DND-41 (cell line): ENCODE measurements at regions not wholly inside any gene's neighbourhood (a gene's known extent, or its start where the extent isn't known, plus 50 kb on each side); places are given as distances from the start of the nearest gene placed in this dataset.

Experiments used
- ATAC-seq: fragments of 200-7000 bp; cut with Tn5 transposase; 3 replicates; pipeline ENCODE4 v1.9.1; 2021; ENCODE audit warnings: low read depth; ENCODE audit not compliant: insufficient read depth
- DNase-seq: peaks from one replicate; pipeline ENCODE4 v3.0.0-alpha.2; 2020
- H2AFZ ChIP-seq: 2 replicates; pipeline ENCODE4 v1.6.0; 2012; ENCODE audit warnings: low read depth, low read length
- H3K27ac ChIP-seq: 2 replicates; pipeline ENCODE4 v1.5.1; 2012; ENCODE audit warnings: low read length, inconsistent platforms
- H3K27me3 ChIP-seq: fragments of 200-600 bp; sonication (generic); 2 replicates; pipeline ENCODE4 v1.6.0; 2012; ENCODE audit warnings: low read length, mild to moderate bottlenecking, inconsistent platforms; ENCODE audit not compliant: insufficient read depth, poor library complexity
- H3K36me3 ChIP-seq: 2 replicates; pipeline ENCODE4 v1.5.1; 2012; ENCODE audit warnings: low read length, inconsistent platforms; ENCODE audit not compliant: insufficient read depth
- H3K4me1 ChIP-seq: 2 replicates; pipeline ENCODE4 v1.5.1; 2012; ENCODE audit warnings: mild to moderate bottlenecking, low read length; ENCODE audit not compliant: insufficient read depth
- H3K4me2 ChIP-seq: 2 replicates; pipeline ENCODE4 v1.6.0; 2012; ENCODE audit warnings: mild to moderate bottlenecking, moderate library complexity, low read length, inconsistent platforms; ENCODE audit not compliant: insufficient read depth
- H3K4me3 ChIP-seq, 2 experiments: fragments of 200-600 bp in 1 of 2; shearing (Covaris generic) in 1 of 2; 2 replicates each; pipeline ENCODE4 v1.5.1; 2012 to 2016; ENCODE audit warnings: inconsistent platforms in 2 of 2, low read length in 2 of 2, mild to moderate bottlenecking in 2 of 2, low read depth in 1 of 2, moderate library complexity in 1 of 2
- H3K79me2 ChIP-seq: 2 replicates; pipeline ENCODE4 v1.6.0; 2012; ENCODE audit warnings: low read length, inconsistent platforms; ENCODE audit not compliant: insufficient read depth
- H3K9ac ChIP-seq: 2 replicates; pipeline ENCODE4 v1.6.0; 2012; ENCODE audit warnings: low read depth, mild to moderate bottlenecking, inconsistent platforms, low read length, moderate library complexity
- H3K9me3 ChIP-seq: 2 replicates; pipeline ENCODE4 v1.5.1; 2012; ENCODE audit warnings: low read length, moderate library complexity, mild to moderate bottlenecking, inconsistent platforms; ENCODE audit not compliant: insufficient read depth, severe bottlenecking
- H4K20me1 ChIP-seq: 2 replicates; pipeline ENCODE4 v1.6.0; 2012; ENCODE audit warnings: low read length; ENCODE audit not compliant: insufficient read depth
- CTCF ChIP-seq: IDR thresholded peaks from 2 replicates; pipeline ENCODE4 v1.5.1; 2012; ENCODE audit warnings: borderline replicate concordance, low read length, moderate library complexity, mild to moderate bottlenecking; ENCODE audit not compliant: poor library complexity, severe bottlenecking; ENCODE audit errors: extremely low read depth
- EZH2 ChIP-seq: IDR thresholded peaks from 3 replicates; pipeline ENCODE4 v1.6.1; 2012; ENCODE audit warnings: borderline replicate concordance, low read depth, mild to moderate bottlenecking, moderate library complexity, low read length, inconsistent platforms; ENCODE audit not compliant: severe bottlenecking

- Histone ChIP-seq H3K4me3 (no peak overlapping the region), H3K79me2 (no peaks in the 10 kb centered on the region), H3K9ac (no peak overlapping the region), H3K4me1 (no peaks in the 10 kb centered on the region), H3K4me2 (no peak overlapping the region), H3K27ac (no peak overlapping the region), H2AFZ (no peak overlapping the region), H3K9me3 (no peaks in the 10 kb centered on the region), H3K27me3 (no peaks in the 10 kb centered on the region), H4K20me1 (no peaks in the 10 kb centered on the region), H3K36me3 (no peaks in the 10 kb centered on the region)
- DNase-seq (no peak), ATAC-seq (no peak)
- TF ChIP-seq CTCF (no peak), EZH2 (no peak)
Measured at GRCh38 chr1:59055908-59056719, 240.8 kb upstream of the FGGY start.

- Histone ChIP-seq H4K20me1 (no peaks in the 10 kb centered on the region), H3K9me3 (no peaks in the 10 kb centered on the region), H3K9ac (no peak overlapping the region), H3K4me1 (peaks cover 4% of the 10 kb centered on the region; the same call in 1 of the 2 replicates), H3K4me2 (no peak overlapping the region), H3K27me3 (no peaks in the 10 kb centered on the region), H2AFZ (no peak overlapping the region), H3K79me2 (no peaks in the 10 kb centered on the region), H3K27ac (no peak overlapping the region), H3K4me3 (no peak overlapping the region), H3K36me3 (no peaks in the 10 kb centered on the region)
- DNase-seq (no peak), ATAC-seq (peak; percentile 9; the same call in 1 of the 3 replicates)
- TF ChIP-seq CTCF (no peak), EZH2 (no peak)
Measured at GRCh38 chr1:59057211-59057694, 239.6 kb upstream of the FGGY start.

GRCh38 chr1:59057796-59058195 lies 239.1 kb upstream of the FGGY start:
- ATAC-seq: no peak
- Histone ChIP-seq H3K79me2 (no peaks in the 10 kb centered on the region), H3K36me3 (no peaks in the 10 kb centered on the region), H3K27ac (no peak overlapping the region), H3K9me3 (no peaks in the 10 kb centered on the region), H3K4me2 (no peak overlapping the region), H2AFZ (no peak overlapping the region), H3K27me3 (no peaks in the 10 kb centered on the region), H3K4me1 (peaks cover 4% of the 10 kb centered on the region; the same call in 1 of the 2 replicates), H3K4me3 (no peak overlapping the region), H3K9ac (no peak overlapping the region), H4K20me1 (no peaks in the 10 kb centered on the region)
- TF ChIP-seq CTCF (no peak), EZH2 (no peak)
- DNase-seq: no peak
